ENCODE measurements at regions not wholly inside any gene's neighbourhood (a gene's known extent, or its start where the extent isn't known, plus 50 kb on each side); places are given as distances from the start of the nearest gene placed in this dataset.

DNA sequence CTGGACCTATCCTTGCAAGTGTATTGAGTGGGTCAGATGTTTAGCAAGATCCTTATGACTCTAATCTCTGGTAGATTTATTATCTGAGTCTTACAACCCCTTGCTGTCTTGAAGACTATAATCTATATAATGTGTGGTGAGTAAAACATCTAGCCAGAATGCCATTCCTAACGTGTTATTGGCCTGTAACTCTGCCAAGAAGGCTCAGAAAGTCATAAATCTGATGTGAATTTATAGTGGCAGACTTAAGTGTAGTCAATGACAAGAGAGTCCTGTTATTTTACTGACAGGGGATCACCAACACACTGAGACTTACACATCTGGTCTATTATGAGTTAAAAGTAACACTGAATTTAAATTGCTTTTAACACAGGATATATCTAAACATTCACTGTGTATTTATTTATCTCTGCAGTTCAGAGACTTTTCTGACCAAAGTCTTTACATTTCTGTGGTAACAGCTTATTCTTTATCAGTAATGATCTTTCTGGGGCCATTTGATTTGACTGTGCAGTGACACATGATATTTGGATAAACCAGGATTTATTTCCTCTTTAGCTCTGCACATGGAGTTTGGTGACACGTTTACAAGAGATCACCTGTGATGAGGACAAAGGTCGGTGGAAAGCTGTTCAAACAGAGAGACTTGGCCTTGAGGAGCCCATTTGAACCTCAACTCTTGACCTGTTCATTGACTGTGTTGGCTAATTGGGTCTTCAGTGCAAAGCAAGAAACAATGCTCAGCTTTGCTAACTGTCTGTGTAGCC, 415.8 kb downstream of the STIM2 start:
- Histone ChIP-seq H2AFZ (ENCODE audit: low read length) (no peak overlapping the region), H3K27ac (ENCODE audit: insufficient read depth, low read length) (no peak overlapping the region), H3K4me2 (ENCODE audit: extremely low read depth, insufficient read depth, low read length) (no peak overlapping the region), H4K20me1 (ENCODE audit: control insufficient read depth, extremely low read depth, insufficient read depth, low read length) (no peaks in the 10 kb centered on the region), H3K79me2 (ENCODE audit: control insufficient read depth, insufficient read depth, low read length) (no peaks in the 10 kb centered on the region), H3K4me3 (replicated peaks in 1 of 4; ENCODE audit: control extremely low read depth in 1 of 4, insufficient read depth in 1 of 4, low read depth in 3 of 4, low read length in 4 of 4) (no peak overlapping the region), H3K4me1 (ENCODE audit: control insufficient read depth, extremely low read depth, insufficient read depth, low read length) (no peaks in the 10 kb centered on the region), H3K36me3 (ENCODE audit: control insufficient read depth, insufficient read depth, low read length) (no peaks in the 10 kb centered on the region), H3K27me3 (ENCODE audit: control insufficient read depth, insufficient read depth, low read length) (no peaks in the 10 kb centered on the region), H3K9ac (ENCODE audit: insufficient read depth, low read length) (no peak overlapping the region), H3K9me3 (ENCODE audit: control insufficient read depth, insufficient read depth, low read depth, low read length) (no peaks in the 10 kb centered on the region)
- peak in 1 of 2 donors; percentile 7 for DNase-seq (ENCODE audit: low read depth in 2 of 2)
- TF ChIP-seq, protein P1, sequence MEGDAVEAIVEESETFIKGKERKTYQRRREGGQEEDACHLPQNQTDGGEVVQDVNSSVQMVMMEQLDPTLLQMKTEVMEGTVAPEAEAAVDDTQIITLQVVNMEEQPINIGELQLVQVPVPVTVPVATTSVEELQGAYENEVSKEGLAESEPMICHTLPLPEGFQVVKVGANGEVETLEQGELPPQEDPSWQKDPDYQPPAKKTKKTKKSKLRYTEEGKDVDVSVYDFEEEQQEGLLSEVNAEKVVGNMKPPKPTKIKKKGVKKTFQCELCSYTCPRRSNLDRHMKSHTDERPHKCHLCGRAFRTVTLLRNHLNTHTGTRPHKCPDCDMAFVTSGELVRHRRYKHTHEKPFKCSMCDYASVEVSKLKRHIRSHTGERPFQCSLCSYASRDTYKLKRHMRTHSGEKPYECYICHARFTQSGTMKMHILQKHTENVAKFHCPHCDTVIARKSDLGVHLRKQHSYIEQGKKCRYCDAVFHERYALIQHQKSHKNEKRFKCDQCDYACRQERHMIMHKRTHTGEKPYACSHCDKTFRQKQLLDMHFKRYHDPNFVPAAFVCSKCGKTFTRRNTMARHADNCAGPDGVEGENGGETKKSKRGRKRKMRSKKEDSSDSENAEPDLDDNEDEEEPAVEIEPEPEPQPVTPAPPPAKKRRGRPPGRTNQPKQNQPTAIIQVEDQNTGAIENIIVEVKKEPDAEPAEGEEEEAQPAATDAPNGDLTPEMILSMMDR (conservative IDR thresholded peaks at IDR 0.05 in 1 of 2, IDR thresholded peaks at IDR 0.05 in 1 of 2; ENCODE audit: low read depth in 1 of 2, low read length in 2 of 2) = no peak
- TF ChIP-seq EZH2 (IDR thresholded peaks at IDR 0.05; ENCODE audit: low read length, missing control alignments) = no peak

DNA sequence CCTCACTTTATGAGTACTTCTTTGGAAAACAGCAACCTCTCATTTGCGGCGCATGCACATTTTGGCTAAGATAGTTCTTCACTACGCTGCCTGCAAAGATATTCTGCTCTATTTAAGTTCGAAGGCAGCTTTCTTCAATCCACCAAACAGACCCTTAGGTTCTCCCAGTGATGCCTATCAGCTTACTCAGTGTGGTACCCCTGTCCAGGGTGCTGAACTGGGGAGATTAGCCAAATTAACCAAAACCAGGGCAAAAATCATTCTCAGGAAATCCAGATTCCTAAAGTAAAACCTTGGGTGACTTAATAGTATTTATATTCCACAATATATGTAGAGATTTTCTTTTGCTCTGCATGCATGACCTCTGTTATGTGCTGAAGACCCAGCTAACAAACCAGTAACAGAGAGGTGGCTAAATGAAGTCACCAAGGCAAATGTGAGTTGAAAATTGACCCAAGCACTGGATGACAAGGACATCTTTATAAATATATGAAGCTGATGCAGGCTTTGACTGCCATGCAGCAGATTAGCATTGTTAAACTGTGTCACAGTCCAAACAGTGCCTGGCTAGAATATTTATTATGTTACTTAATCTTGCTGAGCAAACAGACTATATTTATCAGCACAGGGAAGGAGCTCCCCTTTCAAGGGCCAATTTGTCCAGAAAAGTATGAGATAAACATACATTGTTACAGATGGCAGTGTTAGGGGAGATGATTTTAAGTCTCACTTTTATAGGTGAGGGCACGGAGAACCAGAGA, 418.2 kb downstream of the STIM2 start:
- no peak overlapping the region for H3K9ac ChIP-seq (ENCODE audit: insufficient read depth, low read length)
- no peak overlapping the region for H2AFZ ChIP-seq (ENCODE audit: low read length)
- peak; percentile 6 to 43 for DNase-seq (ENCODE audit: low read depth in 2 of 2)
- no peaks in the 10 kb centered on the region for H3K79me2 ChIP-seq (ENCODE audit: control insufficient read depth, insufficient read depth, low read length)
- H3K27me3 ChIP-seq (ENCODE audit: control insufficient read depth, insufficient read depth, low read length) = no peaks in the 10 kb centered on the region
- H3K4me3 ChIP-seq (replicated peaks in 1 of 4; ENCODE audit: control extremely low read depth in 1 of 4, insufficient read depth in 1 of 4, low read depth in 3 of 4, low read length in 4 of 4) = no peak overlapping the region
- no peak overlapping the region for H3K4me2 ChIP-seq (ENCODE audit: extremely low read depth, insufficient read depth, low read length)
- no peaks in the 10 kb centered on the region for H3K36me3 ChIP-seq (ENCODE audit: control insufficient read depth, insufficient read depth, low read length)
- H3K9me3 ChIP-seq (ENCODE audit: control insufficient read depth, insufficient read depth, low read depth, low read length) = no peaks in the 10 kb centered on the region
- H3K27ac ChIP-seq (ENCODE audit: insufficient read depth, low read length) = no peak overlapping the region
- no peaks in the 10 kb centered on the region for H4K20me1 ChIP-seq (ENCODE audit: control insufficient read depth, extremely low read depth, insufficient read depth, low read length)
- TF ChIP-seq EZH2 (IDR thresholded peaks at IDR 0.05; ENCODE audit: low read length, missing control alignments) = no peak
- TF ChIP-seq, protein P1 (conservative IDR thresholded peaks at IDR 0.05 in 1 of 2, IDR thresholded peaks at IDR 0.05 in 1 of 2; ENCODE audit: low read depth in 1 of 2, low read length in 2 of 2) = no peak
- H3K4me1 ChIP-seq (ENCODE audit: control insufficient read depth, extremely low read depth, insufficient read depth, low read length) = no peaks in the 10 kb centered on the region

DNA sequence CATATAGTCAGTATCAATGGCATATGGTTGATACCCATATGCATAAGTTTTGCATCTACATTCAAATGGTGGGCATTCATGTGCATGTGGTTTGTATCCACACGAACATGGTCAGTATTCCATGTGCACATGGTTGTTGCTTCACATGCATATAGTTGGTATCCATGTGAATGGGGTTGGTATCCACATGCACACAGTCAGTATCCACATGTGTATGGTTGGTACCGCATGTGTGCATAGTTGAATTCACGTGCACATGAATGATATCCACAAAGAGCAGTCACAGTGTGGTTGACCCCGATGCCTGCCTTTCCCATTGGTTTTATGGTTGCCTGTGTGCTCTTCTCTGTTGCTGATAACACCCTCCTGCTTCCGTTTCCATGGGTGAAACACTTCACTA, 427.9 kb downstream of the STIM2 start:
- no peaks in the 10 kb centered on the region for H3K36me3 ChIP-seq (ENCODE audit: control insufficient read depth, insufficient read depth, low read length)
- H2AFZ ChIP-seq (ENCODE audit: low read length) = no peak overlapping the region
- H3K4me2 ChIP-seq (ENCODE audit: extremely low read depth, insufficient read depth, low read length) = no peak overlapping the region
- no peak overlapping the region for H3K27ac ChIP-seq (ENCODE audit: insufficient read depth, low read length)
- H4K20me1 ChIP-seq (ENCODE audit: control insufficient read depth, extremely low read depth, insufficient read depth, low read length) = no peaks in the 10 kb centered on the region
- no peaks in the 10 kb centered on the region for H3K4me1 ChIP-seq (ENCODE audit: control insufficient read depth, extremely low read depth, insufficient read depth, low read length)
- H3K79me2 ChIP-seq (ENCODE audit: control insufficient read depth, insufficient read depth, low read length) = no peaks in the 10 kb centered on the region
- no peak overlapping the region for H3K4me3 ChIP-seq (replicated peaks in 1 of 4; ENCODE audit: control extremely low read depth in 1 of 4, insufficient read depth in 1 of 4, low read depth in 3 of 4, low read length in 4 of 4)
- DNase-seq (ENCODE audit: low read depth in 2 of 2) = no peak
- TF ChIP-seq EZH2 (IDR thresholded peaks at IDR 0.05; ENCODE audit: low read length, missing control alignments) = no peak
- TF ChIP-seq, protein P1 (conservative IDR thresholded peaks at IDR 0.05 in 1 of 2, IDR thresholded peaks at IDR 0.05 in 1 of 2; ENCODE audit: low read depth in 1 of 2, low read length in 2 of 2) = no peak
- H3K9me3 ChIP-seq (ENCODE audit: control insufficient read depth, insufficient read depth, low read depth, low read length) = no peaks in the 10 kb centered on the region
- no peaks in the 10 kb centered on the region for H3K27me3 ChIP-seq (ENCODE audit: control insufficient read depth, insufficient read depth, low read length)
- H3K9ac ChIP-seq (ENCODE audit: insufficient read depth, low read length) = no peak overlapping the region

All from fibroblast of lung (primary cell).